TTC549 (cell line): ENCODE measurements at regions not wholly inside any gene's neighbourhood (a gene's known extent, or its start where the extent isn't known, plus 50 kb on each side); places are given as distances from the start of the nearest gene placed in this dataset.

Experiments
- FAIRE-seq: peaks from 2 replicates; lab custom pipeline; 2012; peaks lifted over from hg19 to GRCh38; lab: Jason Lieb, UNC

DNA sequence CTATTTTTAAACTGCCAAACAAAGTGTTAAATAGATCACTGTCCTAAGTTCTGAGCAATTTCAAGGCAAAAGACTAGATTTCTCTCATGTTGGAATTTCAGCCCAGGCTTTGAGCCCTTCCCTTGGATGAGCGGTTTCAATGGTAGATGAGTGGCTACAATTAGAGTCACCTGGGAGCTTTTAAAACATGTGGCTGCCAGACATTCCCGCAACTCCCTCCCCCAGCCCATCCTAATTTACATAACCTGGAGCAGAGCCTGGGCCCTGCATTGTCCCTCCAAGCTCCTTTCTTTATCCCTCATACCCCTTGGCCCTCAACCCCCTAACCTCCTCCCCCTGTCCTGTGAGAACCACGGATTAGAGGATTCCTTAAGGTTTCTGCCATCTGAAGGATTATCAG, 357.5 kb upstream of the UMPS start:
- no peak for FAIRE-seq

DNA sequence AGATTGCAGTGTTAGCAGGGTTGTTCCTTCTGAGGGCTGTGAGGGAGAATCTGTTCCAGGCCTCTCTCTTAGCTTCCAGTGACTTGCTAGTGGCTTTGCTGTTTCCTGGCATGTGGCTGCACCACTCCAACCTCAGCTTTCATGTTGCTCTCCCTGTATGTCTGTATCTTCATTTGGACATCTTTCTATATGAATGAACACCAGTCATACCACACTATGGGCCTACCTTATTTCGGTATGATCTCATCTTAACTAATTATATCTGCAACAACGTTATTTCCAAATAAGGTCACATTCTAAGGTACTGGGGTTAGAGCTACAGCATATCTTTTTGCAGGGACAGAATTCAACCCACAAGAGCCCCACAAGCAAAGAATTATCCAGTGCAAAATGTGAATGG, 356.7 kb upstream of the UMPS start:
- no peak for FAIRE-seq

DNA sequence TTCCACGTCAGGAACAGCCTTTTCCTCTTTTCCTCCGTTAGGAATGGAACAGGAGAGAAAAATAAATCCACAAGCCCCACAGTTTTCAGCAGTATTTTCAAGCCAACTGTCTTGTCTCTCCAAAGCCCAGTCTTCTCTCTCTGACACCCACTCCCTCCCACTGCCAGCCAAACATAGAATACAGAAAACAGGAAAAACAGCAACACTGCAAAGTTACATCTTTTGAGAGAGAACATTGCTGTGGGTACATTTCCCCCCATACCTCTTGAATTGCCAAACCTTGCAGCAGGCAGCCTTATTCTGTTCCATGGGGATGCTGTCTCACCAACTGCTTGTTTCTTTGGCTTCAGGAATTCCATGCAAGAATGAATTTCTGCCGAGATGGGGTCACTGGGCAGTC, 355.7 kb upstream of the UMPS start:
- FAIRE-seq: no peak

DNA sequence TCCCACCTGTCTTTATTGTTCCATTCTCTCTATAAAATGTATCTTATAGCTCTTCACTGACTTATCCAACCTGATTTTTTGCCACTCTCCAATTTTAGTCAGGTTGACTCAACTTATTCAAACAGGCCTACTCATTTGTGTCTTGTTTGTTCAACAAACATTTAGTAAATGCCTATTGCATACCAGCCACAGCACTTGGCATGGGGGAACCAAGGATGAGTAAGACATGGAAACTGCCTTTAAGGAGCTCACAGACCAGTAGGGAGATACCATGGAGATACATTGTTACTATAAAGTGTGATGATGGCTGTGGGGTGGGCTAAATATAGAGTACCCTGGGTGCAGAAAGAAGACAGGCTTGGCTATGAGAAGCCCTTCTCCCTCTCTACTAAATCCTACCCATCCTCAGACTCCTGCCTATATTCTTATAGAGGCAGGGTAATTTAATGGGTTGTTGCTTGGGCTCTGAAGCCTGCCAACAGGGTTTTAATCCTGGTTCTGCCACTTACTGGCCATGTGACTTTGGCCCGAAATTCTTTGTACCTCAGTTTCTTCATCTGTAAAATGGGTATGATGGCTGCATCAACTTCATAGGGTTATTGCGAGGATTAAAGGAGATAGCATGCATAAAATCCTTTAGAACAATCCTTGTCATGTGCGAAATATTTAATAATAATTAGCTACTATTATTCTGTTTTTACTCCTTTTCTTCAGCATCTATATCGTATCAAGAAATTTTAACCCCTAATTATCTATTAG, 348.5 kb upstream of the UMPS start:
- FAIRE-seq: no peak

DNA sequence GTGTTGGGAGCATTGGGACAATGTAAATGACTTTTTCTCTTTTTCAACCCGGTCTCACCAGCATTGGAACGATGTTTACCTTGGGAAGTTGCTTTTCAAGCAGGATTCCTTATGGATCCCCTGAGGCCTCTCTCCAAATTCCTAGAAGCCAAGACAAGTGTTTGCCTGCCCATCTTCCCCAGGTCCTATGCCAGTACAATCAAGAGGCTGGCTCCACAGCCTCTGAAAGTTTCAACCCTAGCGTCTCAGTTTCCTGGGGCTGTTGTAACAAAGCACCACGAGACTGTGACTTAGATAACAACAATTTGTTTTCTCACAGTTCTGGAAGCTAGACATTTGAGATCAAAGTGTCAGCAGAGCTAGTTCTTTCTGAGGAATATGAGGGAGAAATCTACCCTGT, 347.2 kb upstream of the UMPS start:
- FAIRE-seq: no peak

DNA sequence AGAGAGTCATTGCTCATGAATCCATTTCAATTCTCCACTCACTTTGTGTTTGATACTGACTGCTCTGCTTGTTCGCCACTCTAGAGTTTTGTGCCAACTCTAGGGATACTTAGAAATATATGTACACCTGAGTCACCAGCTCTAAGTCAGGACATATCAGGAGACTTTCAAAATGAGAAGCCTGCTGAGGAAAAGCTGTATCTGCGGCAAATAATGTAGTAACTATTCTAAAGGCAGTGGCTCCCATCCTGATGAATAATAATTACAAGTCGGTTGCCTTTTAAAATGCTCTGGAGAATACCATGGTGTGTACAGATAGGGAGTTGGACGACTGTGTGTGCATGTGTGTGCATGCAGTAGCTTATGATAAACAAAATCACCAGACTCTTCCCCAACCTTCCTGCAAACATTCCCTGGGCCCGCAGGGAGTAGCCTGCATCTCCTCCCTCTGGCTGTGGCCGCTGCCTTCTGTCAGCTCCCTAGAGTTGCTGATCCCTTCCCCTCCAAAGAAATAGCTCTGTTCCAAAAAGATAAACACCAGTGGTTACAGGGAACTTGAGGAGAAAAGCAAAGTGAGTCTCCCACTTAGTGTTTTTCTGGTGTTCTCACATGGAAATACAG, 346.3 kb upstream of the UMPS start:
- no peak for FAIRE-seq

DNA sequence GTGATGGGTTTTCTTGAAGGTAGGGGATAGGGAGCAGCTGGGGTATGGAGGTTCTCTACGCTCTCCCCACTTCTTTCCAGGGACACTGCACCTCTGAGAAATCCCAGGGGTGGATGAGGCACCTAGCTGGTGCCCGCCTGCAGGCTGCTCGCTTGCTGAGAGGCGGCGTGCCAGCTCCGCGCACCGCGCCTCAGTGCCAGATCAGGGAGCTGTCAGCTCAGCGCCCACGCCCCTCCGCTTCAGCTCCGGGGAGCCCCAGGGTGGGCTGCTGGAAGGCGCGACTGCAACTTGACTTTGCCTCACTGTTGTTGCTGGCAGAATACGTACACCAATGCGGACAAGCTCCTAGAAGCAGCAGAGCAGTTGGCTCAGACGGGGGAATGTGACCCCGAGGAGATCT, 345.7 kb upstream of the UMPS start:
- FAIRE-seq: no peak

DNA sequence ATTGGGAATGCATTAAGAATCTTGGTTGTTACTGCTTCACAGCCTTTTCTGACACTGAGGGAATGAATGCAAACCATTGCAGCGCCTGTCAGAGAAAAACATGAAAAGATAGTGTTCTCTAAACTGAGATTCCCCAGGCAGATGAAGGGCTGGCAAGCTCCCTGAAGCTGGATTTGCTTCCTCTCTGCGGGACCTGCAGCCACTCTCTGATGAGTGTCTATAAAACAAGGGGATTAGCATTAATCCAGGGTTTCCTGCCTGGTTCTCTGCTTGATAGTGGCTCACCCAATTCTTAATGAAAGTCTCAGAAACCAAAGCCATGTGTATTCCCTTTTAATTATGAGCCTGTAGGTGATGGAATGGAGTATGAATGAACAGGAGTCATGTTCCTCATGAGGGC, 344.3 kb upstream of the UMPS start:
- FAIRE-seq: no peak

DNA sequence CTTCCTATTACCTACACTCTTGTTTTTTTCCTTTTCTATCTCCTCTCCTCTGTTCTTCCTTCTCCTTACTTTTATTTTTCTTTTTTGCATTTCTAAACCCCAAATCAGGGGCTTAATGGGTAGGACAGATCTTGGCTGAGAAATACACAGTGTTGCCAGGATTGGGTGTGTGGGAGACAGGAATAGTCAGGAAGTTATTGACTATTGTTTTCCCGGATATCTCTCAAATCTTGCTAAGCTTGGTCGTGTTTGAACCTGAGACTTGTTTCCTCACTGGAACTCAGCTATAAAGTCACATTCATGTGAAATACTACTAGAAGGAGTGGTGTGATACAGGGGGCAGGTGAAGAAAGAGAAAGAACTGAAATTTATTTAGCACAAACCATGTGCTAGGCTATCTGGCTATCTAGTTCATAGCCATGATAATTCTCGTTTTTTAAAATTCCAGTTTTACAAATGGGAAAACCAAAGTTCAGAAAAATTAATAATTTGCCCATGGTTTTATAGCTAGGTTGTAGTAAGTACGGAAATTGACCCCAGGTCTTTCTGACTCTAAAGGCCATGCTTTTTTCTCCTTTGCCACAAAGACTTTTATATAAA, 343.2 kb upstream of the UMPS start:
- FAIRE-seq: no peak

DNA sequence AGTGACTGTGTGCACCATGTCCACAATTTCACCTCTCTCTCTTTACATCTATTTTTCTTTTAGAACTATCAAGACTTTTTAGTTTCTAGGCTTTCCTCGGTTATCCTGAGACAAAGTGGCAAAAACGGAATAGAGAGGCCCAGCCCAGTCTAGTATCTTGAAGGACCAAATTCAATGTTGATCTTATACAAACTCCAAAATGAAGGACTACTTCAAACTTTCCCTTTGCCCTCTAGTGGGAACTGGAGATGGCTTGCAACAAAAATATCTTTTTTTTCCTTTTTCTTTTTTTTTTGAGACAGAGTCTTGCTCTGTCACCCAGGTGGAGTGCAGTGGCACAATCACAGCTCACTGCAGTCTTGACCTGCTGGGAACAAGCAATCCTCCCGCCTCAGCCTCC, 338.5 kb upstream of the UMPS start:
- no peak for FAIRE-seq

DNA sequence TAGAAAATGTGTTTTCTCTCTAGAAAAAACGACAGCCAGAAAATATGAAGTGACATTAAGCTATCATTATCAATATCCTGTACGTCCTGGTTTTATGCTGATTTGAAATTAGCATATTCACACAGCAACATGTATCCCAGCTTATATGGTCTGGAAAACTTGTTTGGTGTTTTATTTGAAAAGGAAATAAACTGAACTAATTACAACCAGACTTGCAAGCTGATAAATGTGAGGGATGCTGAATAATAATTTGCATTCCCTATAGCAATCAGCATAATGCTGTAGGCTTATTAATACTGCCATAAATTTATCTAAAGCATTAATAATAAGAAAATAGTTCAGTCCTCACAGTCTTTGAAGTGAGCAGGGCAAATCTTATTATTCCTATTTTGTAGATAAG, 336.9 kb upstream of the UMPS start:
- no peak for FAIRE-seq

DNA sequence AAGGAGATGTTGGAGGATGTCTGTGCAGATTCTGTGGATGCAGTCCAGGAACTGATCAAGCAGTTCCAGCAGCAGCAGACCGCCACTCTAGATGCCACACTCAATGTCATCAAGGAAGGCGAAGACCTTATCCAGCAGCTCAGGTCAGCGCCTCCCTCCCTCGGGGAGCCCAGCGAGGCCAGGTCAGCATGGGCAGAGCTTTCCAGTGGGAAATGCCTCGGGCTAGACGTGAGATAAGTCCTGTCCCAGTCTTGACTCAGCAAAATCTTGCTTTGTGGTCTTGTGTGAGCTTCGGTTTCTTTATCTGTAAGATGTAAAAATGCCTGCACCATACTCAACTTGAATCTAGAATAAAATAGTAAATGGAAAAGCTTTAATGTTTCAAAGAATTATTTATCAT, 335.1 kb upstream of the UMPS start:
- FAIRE-seq: no peak

DNA sequence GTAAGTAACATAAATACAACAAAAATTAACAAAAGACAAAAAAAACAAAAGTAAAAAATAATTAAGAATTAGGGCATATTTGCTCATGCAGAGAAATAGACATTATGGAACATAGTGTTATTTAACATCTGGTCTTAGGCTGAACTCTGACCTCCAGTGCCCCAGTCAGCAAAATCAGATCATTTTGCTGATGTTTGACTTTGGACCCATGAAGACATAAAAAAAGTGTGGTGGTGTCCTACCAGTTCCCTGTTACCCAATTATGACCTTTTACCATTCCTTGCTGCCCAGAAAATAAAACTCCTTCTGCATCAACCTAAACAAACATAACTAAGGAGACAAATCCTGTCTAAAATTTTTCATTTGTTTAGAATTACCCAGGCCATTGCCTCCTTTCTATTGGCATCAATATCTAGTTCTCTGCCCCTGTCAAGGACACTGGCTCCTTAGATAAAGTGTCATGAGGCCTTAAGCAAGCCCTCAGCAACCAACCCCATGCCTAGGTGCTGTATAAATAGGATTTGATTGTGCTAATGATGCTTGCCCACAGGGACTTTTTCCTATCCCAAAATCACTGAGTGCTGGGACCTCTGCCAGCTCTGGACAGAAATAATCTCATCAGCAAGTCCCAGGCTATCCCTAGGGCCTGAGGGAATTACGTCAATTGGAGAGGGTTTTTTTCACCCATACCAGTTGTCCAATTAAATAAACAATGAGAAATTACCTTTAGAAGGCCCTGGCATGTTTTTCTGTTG, 334.5 kb upstream of the UMPS start:
- no peak for FAIRE-seq

DNA sequence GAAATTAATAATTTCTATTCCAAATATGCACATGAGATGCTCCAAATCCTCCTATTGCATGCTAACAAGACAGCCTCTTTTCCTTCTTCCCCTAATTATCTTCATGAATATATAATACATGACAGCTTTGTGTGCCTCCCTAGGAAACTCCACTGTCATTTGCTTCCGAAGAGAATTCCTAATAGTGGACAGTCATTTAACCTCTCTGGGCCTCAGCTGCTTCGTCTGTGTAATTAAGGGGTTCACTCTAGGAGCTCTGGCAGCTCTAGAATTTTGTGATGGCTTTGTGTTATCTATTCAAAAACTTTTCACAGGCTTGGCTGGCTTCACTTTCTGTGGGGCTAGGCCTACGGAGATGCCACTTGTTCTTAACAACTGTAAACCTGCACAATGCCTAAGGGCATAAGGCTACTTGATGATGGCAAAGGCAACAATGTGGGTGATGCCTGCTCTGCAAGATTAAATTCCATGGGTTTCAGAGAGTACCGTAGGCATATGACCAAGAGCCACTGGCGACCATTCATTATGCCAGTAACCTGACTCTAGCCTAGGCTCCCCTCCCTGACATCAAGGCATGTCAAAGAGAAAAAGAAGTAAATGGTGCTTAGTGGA, 333.8 kb upstream of the UMPS start:
- no peak for FAIRE-seq

DNA sequence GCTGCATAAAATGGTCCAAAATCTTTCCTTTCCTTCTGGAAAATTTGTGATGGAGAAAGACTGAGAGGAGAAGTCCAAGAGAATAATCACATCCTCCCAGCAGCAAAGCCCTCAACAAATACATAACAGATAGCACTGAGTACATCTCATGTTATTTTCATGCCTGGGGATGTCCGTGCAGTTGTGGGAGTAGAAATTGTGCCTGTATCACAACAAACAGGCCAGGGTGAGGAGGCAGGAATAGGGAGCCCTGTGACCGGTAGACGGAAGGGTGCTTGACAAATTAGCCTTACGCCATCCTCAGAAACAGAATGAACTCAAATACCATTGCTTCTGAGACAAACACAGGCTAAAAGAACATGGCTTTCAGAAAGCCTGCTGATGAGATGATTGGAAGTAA, 333.2 kb upstream of the UMPS start:
- no peak for FAIRE-seq

DNA sequence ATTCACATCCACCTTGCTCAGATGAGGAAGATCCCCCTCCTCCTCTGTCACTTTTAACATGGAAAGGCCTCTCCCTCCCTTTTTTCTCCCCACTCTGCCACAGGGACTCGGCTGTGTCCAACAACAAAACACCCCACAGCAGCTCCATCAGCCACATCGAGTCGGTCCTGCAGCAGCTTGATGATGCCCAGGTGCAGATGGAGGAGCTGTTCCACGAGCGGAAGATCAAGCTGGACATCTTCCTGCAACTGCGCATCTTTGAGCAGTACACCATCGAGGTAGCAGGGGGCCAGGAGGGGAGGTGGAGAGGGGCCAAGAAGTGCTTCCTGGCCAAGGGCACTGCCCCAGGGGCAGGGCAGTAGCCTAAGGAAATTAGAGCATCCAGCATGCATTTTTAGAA, 331.7 kb upstream of the UMPS start:
- FAIRE-seq: no peak

DNA sequence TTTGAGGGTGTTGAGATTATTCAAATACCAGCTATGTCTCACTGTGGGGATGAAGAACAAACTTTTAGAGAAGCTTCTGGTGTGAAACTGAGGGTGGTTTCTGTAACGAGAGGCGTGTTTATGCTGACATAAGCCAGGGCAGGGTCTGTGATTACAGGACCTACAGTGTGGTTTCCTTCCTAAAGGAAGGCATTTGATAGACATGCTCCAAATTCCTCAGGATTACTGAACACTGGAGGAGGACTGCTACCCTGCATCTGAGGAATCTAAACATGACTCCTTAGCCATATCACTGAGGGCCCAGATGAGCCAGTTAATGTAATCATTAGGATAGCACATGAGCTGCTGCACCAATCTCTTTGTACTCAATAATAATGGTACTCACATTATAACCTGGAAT, 328.4 kb upstream of the UMPS start:
- peak; percentile 88 for FAIRE-seq

DNA sequence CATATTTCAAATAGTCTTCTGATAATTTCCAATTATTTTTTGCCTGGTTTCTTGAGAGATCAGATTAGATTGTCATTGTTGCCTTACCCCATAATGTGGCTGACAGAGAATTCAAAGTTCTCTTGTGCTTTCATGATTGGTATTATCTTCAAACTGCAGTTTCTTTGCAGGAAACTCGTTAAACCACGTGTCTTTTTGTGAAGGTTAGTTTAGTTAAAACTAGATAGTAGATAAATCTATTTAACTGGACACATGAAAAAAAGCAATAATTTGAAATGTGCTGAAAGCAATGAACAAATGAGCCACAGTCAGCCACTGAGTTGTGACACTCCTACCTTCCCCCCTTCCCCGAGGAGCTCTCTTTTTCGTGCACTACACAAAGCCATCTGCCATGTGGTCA, 327.5 kb upstream of the UMPS start:
- FAIRE-seq: no peak

DNA sequence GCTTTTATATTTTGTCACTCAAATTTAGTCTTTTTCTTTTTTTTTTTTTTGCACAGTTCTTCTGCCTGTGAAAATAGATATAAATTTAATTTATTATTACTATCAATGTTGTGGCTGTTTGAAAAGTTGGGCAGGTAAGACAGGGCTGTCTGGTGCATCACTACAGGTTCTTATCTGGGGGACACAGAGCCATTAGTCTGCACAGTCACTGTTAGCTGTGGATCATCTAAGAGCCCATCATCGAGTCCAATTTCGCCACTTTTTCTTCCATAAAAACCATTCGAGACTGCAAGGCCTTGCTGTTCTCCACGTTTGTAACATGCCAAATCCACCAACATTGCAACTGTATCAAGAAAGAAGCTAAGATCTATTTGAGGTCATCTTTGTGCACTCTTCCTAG, 325.6 kb upstream of the UMPS start:
- no peak for FAIRE-seq

DNA sequence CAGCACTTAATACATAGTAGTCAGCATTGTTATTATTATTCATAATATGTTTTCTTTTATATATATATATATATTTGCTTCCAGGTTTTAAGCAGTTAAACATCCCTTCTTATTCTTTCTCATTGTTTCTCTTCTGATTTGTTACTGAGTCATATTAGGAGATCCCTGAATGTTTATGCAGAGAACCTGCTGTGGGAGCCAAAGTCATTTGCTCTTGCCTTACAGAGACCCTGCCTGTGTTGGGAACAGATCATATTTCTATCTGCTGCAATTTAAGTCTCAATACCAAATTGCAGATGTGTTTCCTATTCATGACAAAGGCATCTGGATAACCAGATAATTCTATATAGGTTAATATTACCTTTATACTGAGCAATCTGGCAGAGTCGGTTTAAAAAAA, 323.0 kb upstream of the UMPS start:
- no peak for FAIRE-seq

DNA sequence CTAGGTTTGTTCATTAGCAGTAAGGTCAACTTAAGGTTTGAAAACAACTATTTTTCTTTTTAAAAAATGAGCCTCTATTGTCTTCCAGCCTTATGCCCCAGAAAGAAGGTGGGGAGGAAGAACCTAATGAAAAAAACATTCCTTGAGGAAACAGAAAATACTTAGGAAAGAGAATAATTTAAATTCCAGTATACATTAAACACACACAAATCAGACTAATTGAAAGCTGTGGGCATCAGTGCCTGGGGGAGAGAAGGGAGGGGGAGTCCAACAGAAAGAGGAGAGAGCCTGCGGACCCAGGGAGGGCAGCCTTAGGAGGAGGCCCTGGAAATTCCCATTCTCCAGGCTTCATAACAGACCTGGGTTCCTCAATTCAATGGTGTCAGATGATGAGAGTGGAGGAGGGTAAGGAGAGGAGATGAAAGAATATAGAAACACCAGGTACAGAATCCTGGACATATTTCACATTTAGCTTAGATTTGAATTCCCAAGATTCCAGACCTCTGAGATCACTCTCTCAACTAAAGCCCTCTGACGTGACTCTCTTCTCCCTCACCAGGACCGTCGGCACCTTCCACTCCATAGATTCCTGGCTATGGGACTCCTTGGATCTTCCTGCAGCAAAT, 320.5 kb upstream of the UMPS start:
- no peak for FAIRE-seq

DNA sequence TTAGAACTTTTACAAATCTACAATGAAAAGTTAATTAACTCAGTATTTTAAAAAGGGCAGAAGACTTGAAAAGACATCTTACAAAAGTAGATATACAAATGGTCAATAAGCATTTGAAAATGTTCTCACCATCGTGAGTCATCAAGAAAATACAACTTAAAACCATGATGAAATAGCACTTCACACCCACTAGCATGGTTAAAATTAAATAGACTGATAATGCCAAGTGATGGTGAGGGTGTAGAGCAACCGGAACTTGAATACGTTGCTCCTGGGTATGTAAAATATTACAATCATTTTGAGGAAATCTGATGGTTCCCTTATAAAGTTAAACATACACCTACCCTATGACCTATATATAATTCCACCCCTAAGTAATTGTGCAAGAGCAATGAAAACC, 319.8 kb upstream of the UMPS start:
- FAIRE-seq: no peak
